Neuronal stem cell (in vitro differentiated cells): ENCODE measurements at regions not wholly inside any gene's neighbourhood (a gene's known extent, or its start where the extent isn't known, plus 50 kb on each side); places are given as distances from the start of the nearest gene placed in this dataset.

Source experiments
- DNase-seq: peaks from one replicate; pipeline ENCODE4 v3.0.0-alpha.2; 2013; ENCODE audit warnings: low spot score
- H2AFZ ChIP-seq: one replicate; pipeline ENCODE4 v1.6.1; 2013; ENCODE audit warnings: mild to moderate bottlenecking, low read length, inconsistent platforms
- H2AK5ac ChIP-seq: 2 replicates; pipeline ENCODE4 v1.6.1; 2013; ENCODE audit warnings: low read depth, mild to moderate bottlenecking, inconsistent platforms, low read length, moderate library complexity, mixed read lengths
- H2BK120ac ChIP-seq: 2 replicates; pipeline ENCODE4 v1.6.1; 2013; ENCODE audit warnings: low read depth, mild to moderate bottlenecking, inconsistent platforms, low read length, moderate library complexity, mixed read lengths
- H2BK12ac ChIP-seq: one replicate; pipeline ENCODE4 v1.6.1; 2013; ENCODE audit warnings: low read length, inconsistent platforms
- H2BK15ac ChIP-seq: 2 replicates; pipeline ENCODE4 v1.6.1; 2013; ENCODE audit warnings: mild to moderate bottlenecking, low read length, inconsistent platforms, mixed read lengths
- H2BK5ac ChIP-seq: one replicate; pipeline ENCODE4 v1.6.1; 2013; ENCODE audit warnings: inconsistent platforms, mild to moderate bottlenecking, low read length, moderate library complexity
- H3K14ac ChIP-seq: one replicate; pipeline ENCODE4 v1.6.1; 2013; ENCODE audit warnings: low read length, inconsistent platforms
- H3K18ac ChIP-seq: 2 replicates; pipeline ENCODE4 v1.6.1; 2013; ENCODE audit warnings: low read length, inconsistent platforms
- H3K23ac ChIP-seq: 2 replicates; pipeline ENCODE4 v1.6.1; 2013; ENCODE audit warnings: low read depth, mild to moderate bottlenecking, mixed read lengths, low read length, inconsistent platforms; ENCODE audit not compliant: poor library complexity
- H3K27ac ChIP-seq: replicated peaks from 3 replicates; pipeline ENCODE4 v1.5.1; 2013; ENCODE audit warnings: low read length, inconsistent platforms
- H3K27me3 ChIP-seq, 3 experiments: 2 replicates each; pipeline ENCODE4 v1.6.1; 2013; ENCODE audit warnings: low read length in 3 of 3, mild to moderate bottlenecking in 2 of 3, inconsistent platforms in 1 of 3, low read depth in 1 of 3, mixed read lengths in 1 of 3, moderate library complexity in 1 of 3; ENCODE audit not compliant: control insufficient read depth in 3 of 3, insufficient read depth in 3 of 3
- H3K36me3 ChIP-seq, 2 donors: replicated peaks in 1 of 2; 2 replicates each; pipeline ENCODE4 v1.6.1; 2013; ENCODE audit warnings: low read length in 2 of 2; ENCODE audit not compliant: control insufficient read depth in 2 of 2, insufficient read depth in 2 of 2
- H3K4ac ChIP-seq: 2 replicates; pipeline ENCODE4 v1.6.1; 2013; ENCODE audit warnings: inconsistent platforms, mild to moderate bottlenecking, low read length, moderate library complexity
- H3K4me1 ChIP-seq, 2 donors: 1 replicate in 1 of 2; 2 replicates in 1 of 2; pipeline ENCODE4 v1.6.1; 2013; ENCODE audit warnings: low read length in 2 of 2, low read depth in 1 of 2; ENCODE audit not compliant: control insufficient read depth in 2 of 2, insufficient read depth in 1 of 2
- H3K4me2 ChIP-seq: one replicate; pipeline ENCODE4 v1.6.1; 2013; ENCODE audit warnings: mild to moderate bottlenecking, low read length, inconsistent platforms; ENCODE audit not compliant: insufficient read depth, poor library complexity, severe bottlenecking
- H3K4me3 ChIP-seq, 2 donors: 2 replicates each; pipeline ENCODE4 v1.5.1; 2013; ENCODE audit warnings: low read length in 2 of 2, mild to moderate bottlenecking in 2 of 2, inconsistent platforms in 1 of 2, moderate library complexity in 1 of 2
- H3K79me1 ChIP-seq: one replicate; pipeline ENCODE4 v1.6.1; 2013; ENCODE audit warnings: low read depth, mild to moderate bottlenecking, inconsistent platforms, low read length, moderate library complexity
- H3K9ac ChIP-seq: one replicate; pipeline ENCODE4 v1.6.1; 2013; ENCODE audit warnings: mild to moderate bottlenecking, low read depth, low read length, inconsistent platforms; ENCODE audit not compliant: poor library complexity
- H3K9me3 ChIP-seq, 2 donors: replicated peaks in 1 of 2; 2 replicates each; pipeline versions ENCODE3 to v1.6.1; 2013; ENCODE audit warnings: low read length in 2 of 2, mild to moderate bottlenecking in 2 of 2, inconsistent platforms in 1 of 2, low read depth in 1 of 2, mixed read lengths in 1 of 2, moderate library complexity in 1 of 2; ENCODE audit not compliant: control insufficient read depth in 2 of 2, insufficient read depth in 1 of 2
- H4K8ac ChIP-seq: one replicate; pipeline ENCODE4 v1.6.1; 2013; ENCODE audit warnings: low read depth, mild to moderate bottlenecking, inconsistent platforms, low read length, moderate library complexity
- H4K91ac ChIP-seq: one replicate; pipeline ENCODE4 v1.6.1; 2013; ENCODE audit warnings: low read length, low read depth, mild to moderate bottlenecking, inconsistent platforms; ENCODE audit not compliant: poor library complexity
- WGBS, 2 donors: extraction: QIAGEN DNeasy Blood & Tissue Kit; methylation state at CpG; one replicate each; pipeline ENCODE4 v1.1.7; 2013; ENCODE audit warnings: missing lambda C conversion rate in 2 of 2, mixed read lengths in 1 of 2; ENCODE audit not compliant: insufficient read length in 2 of 2, insufficient replicate concordance in 1 of 2; ENCODE audit errors: extremely low coverage in 2 of 2; 5-methylcytosine and 5-hydroxymethylcytosine counted together

DNA sequence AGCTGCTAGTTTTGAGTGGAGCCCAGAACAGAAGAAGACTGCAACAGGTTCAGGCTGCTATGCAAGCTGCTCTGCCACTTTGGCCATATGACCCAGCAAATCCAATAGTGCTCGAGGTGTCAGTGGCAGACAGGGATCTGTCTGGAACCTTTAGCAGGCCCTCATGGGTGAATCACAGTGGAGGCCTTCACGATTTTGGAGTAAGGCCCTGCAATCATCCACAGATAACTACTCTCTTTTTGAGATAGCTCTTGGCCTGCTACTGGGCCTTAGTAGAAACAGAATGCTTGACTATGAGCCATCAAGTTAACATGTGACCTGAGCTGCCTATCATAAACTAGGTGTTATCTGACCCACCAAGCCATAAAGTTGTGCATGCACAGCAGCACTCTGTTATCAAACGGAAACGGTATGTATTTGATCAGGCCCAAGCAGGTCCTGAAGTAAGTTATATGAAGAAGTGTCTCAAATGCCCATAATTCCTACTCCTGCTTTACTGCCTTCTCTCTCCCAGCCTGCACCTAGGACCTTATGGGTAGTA lies 116.9 kb upstream of the CCDC196 start:
- WGBS, 2 donors, result no CpG with 5 or more reads among the region's 4 CpGs

GRCh38 chr14:66371776-66372175 lies 114.4 kb upstream of the CCDC196 start:
- no peak overlapping the region for H2BK12ac ChIP-seq
- no peak overlapping the region for H2BK5ac ChIP-seq
- H2AK5ac ChIP-seq, result no peak overlapping the region
- H2BK120ac ChIP-seq, result no peak overlapping the region
- peaks cover 2 to 15% of the 10 kb centered on the region in 2 donors for H3K4me1 ChIP-seq
- no peak overlapping the region for H2BK15ac ChIP-seq
- H3K9me3 ChIP-seq, result peaks cover 0 to 3% of the 10 kb centered on the region in 2 donors
- no peak overlapping the region for H3K14ac ChIP-seq
- H2AFZ ChIP-seq, result no peak overlapping the region
- DNase-seq, result no peak
- no peaks in the 10 kb centered on the region for H3K36me3 ChIP-seq
- H3K4ac ChIP-seq, result no peak overlapping the region
- no peak overlapping the region for H4K8ac ChIP-seq
- no peak overlapping the region for H3K27ac ChIP-seq
- H4K91ac ChIP-seq, result no peak overlapping the region
- H3K4me3 ChIP-seq, result no peak overlapping the region
- H3K23ac ChIP-seq, result no peak overlapping the region
- no peak overlapping the region for H3K18ac ChIP-seq
- H3K27me3 ChIP-seq, result no peaks in the 10 kb centered on the region
- WGBS, 2 donors, result no CpG with 5 or more reads among the region's 2 CpGs
- no peak overlapping the region for H3K4me2 ChIP-seq
- no peaks in the 10 kb centered on the region for H3K79me1 ChIP-seq
- no peak overlapping the region for H3K9ac ChIP-seq

More for the DNA sequence above, 116.9 kb upstream of the CCDC196 start:
- H3K23ac ChIP-seq, result no peak overlapping the region
- no peak overlapping the region for H3K4ac ChIP-seq
- no peak overlapping the region for H3K18ac ChIP-seq
- no peaks in the 10 kb centered on the region for H3K27me3 ChIP-seq
- H3K27ac ChIP-seq, result no peak overlapping the region
- peaks cover 2 to 3% of the 10 kb centered on the region in 2 donors for H3K4me1 ChIP-seq
- no peaks in the 10 kb centered on the region for H3K79me1 ChIP-seq
- no peaks in the 10 kb centered on the region for H3K36me3 ChIP-seq
- H3K9ac ChIP-seq, result no peak overlapping the region
- H2BK5ac ChIP-seq, result no peak overlapping the region
- H2AFZ ChIP-seq, result no peak overlapping the region
- no peak overlapping the region for H2BK12ac ChIP-seq
- no peak overlapping the region for H4K91ac ChIP-seq
- no peak overlapping the region for H2BK15ac ChIP-seq
- H2AK5ac ChIP-seq, result no peak overlapping the region
- no peak for DNase-seq
- no peak overlapping the region for H3K4me2 ChIP-seq
- no peak overlapping the region for H4K8ac ChIP-seq
- H3K9me3 ChIP-seq, result peaks cover 0 to 3% of the 10 kb centered on the region in 2 donors
- H3K4me3 ChIP-seq, result no peak overlapping the region
- no peak overlapping the region for H3K14ac ChIP-seq
- H2BK120ac ChIP-seq, result no peak overlapping the region

GRCh38 chr14:66375046-66375964 lies 110.9 kb upstream of the CCDC196 start:
- no peaks in the 10 kb centered on the region for H3K36me3 ChIP-seq
- no peak overlapping the region for H2AK5ac ChIP-seq
- peak overlapping the region in 1 of 2 donors; percentile 10 for H3K4me3 ChIP-seq
- no peak overlapping the region for H2BK5ac ChIP-seq
- H3K9me3 ChIP-seq, result peaks cover 0 to 3% of the 10 kb centered on the region in 2 donors
- WGBS, 2 donors, result no CpG with 5 or more reads among the region's 5 CpGs
- no peak overlapping the region for H2BK15ac ChIP-seq
- H3K14ac ChIP-seq, result no peak overlapping the region
- no peak for DNase-seq
- H3K18ac ChIP-seq, result no peak overlapping the region
- H4K91ac ChIP-seq, result no peak overlapping the region
- no peak overlapping the region for H3K4ac ChIP-seq
- H3K23ac ChIP-seq, result no peak overlapping the region
- no peak overlapping the region for H3K4me2 ChIP-seq
- no peak overlapping the region for H4K8ac ChIP-seq
- H3K79me1 ChIP-seq, result no peaks in the 10 kb centered on the region
- H3K4me1 ChIP-seq, result peaks cover 7 to 21% of the 10 kb centered on the region in 2 donors
- no peak overlapping the region for H2BK12ac ChIP-seq
- peak overlapping the region; percentile 68 for H2AFZ ChIP-seq
- no peak overlapping the region for H3K9ac ChIP-seq
- no peaks in the 10 kb centered on the region for H3K27me3 ChIP-seq
- H2BK120ac ChIP-seq, result no peak overlapping the region
- H3K27ac ChIP-seq, result no peak overlapping the region

- Histone ChIP-seq H3K79me1 (no peaks in the 10 kb centered on the region), H3K18ac (no peak overlapping the region), H4K8ac (no peak overlapping the region), H3K4me2 (no peak overlapping the region), H2BK12ac (no peak overlapping the region), H3K4me1 (peaks cover 7 to 25% of the 10 kb centered on the region in 2 donors), H3K14ac (no peak overlapping the region), H2BK5ac (no peak overlapping the region), H4K91ac (no peak overlapping the region), H3K4me3 (no peak overlapping the region), H3K27ac (no peak overlapping the region), H2BK15ac (no peak overlapping the region), H3K23ac (no peak overlapping the region), H2AFZ (no peak overlapping the region), H3K27me3 (no peaks in the 10 kb centered on the region), H3K9ac (no peak overlapping the region), H2AK5ac (no peak overlapping the region), H3K4ac (no peak overlapping the region), H3K36me3 (no peaks in the 10 kb centered on the region), H2BK120ac (no peak overlapping the region), H3K9me3 (peaks cover 0 to 3% of the 10 kb centered on the region in 2 donors)
- no peak for DNase-seq
- WGBS, 2 donors, result no CpG with 5 or more reads among the region's 1 CpG
Observed at GRCh38 chr14:66377574-66377973, 108.6 kb upstream of the CCDC196 start.
